Mesendoderm (in vitro differentiated cells): ENCODE measurements at regions not wholly inside any gene's neighbourhood (a gene's known extent, or its start where the extent isn't known, plus 50 kb on each side); places are given as distances from the start of the nearest gene placed in this dataset.
A peak's percentile ranks its signal among the peaks of the same experiment; 100 is the strongest.

Experiments used
- DNase-seq: peaks from one replicate; pipeline ENCODE4 v3.0.0; 2013
- H2AK5ac ChIP-seq: 2 replicates; pipeline ENCODE4 v1.6.1; 2013; ENCODE audit warnings: low read length, inconsistent platforms
- H2BK120ac ChIP-seq: 2 replicates; pipeline ENCODE4 v1.6.1; 2013; ENCODE audit warnings: low read depth, mild to moderate bottlenecking, low read length, moderate library complexity, mixed read lengths
- H2BK15ac ChIP-seq: replicated peaks from 2 replicates; pipeline ENCODE4 v1.6.1; 2013; ENCODE audit warnings: low read depth, mild to moderate bottlenecking, moderate library complexity
- H2BK5ac ChIP-seq: 2 replicates; pipeline ENCODE4 v1.6.1; 2013; ENCODE audit warnings: low read length, inconsistent platforms
- H3K18ac ChIP-seq: 2 replicates; pipeline ENCODE4 v1.6.1; 2013; ENCODE audit warnings: mild to moderate bottlenecking, low read length, mixed read lengths
- H3K23ac ChIP-seq: one replicate; pipeline ENCODE4 v1.6.1; 2013; ENCODE audit warnings: low read length
- H3K27ac ChIP-seq: 2 replicates; pipeline ENCODE4 v1.5.1; 2013; ENCODE audit warnings: low read depth, mild to moderate bottlenecking, inconsistent platforms, low read length, moderate library complexity
- H3K27me3 ChIP-seq: 2 replicates; pipeline ENCODE4 v1.6.1; 2013; ENCODE audit warnings: low read length, control low read depth, mild to moderate bottlenecking, inconsistent platforms; ENCODE audit not compliant: insufficient read depth, poor library complexity
- H3K36me3 ChIP-seq: 2 replicates; pipeline ENCODE4 v1.6.1; 2013; ENCODE audit warnings: low read length, inconsistent platforms; ENCODE audit not compliant: control insufficient read depth, insufficient read depth
- H3K4ac ChIP-seq: one replicate; pipeline ENCODE4 v1.6.1; 2013; ENCODE audit warnings: low read depth, mild to moderate bottlenecking, low read length, moderate library complexity
- H3K4me1 ChIP-seq: 2 replicates; pipeline ENCODE4 v1.6.1; 2013; ENCODE audit warnings: low read depth, low read length, inconsistent platforms; ENCODE audit not compliant: control insufficient read depth
- H3K4me2 ChIP-seq: 2 replicates; pipeline ENCODE4 v1.6.1; 2013; ENCODE audit warnings: low read length
- H3K4me3 ChIP-seq: 2 replicates; pipeline ENCODE4 v1.5.1; 2013; ENCODE audit warnings: mild to moderate bottlenecking, low read length
- H3K56ac ChIP-seq: one replicate; pipeline ENCODE4 v1.6.1; 2013; ENCODE audit warnings: low read length
- H3K79me1 ChIP-seq: 2 replicates; pipeline ENCODE4 v1.6.1; 2013; ENCODE audit warnings: low read length, inconsistent platforms
- H3K79me2 ChIP-seq: 2 replicates; pipeline ENCODE4 v1.6.1; 2013; ENCODE audit warnings: mild to moderate bottlenecking, low read length; ENCODE audit not compliant: control insufficient read depth, insufficient read depth
- H3K9ac ChIP-seq: 2 replicates; pipeline ENCODE4 v1.6.1; 2013; ENCODE audit warnings: low read length, inconsistent platforms
- H4K5ac ChIP-seq: one replicate; pipeline ENCODE4 v1.6.1; 2013; ENCODE audit warnings: low read length
- H4K8ac ChIP-seq: one replicate; pipeline ENCODE4 v1.6.1; 2013; ENCODE audit warnings: low read depth, mild to moderate bottlenecking, control low read depth, low read length, moderate library complexity
- WGBS: extraction: QIAGEN DNeasy Blood & Tissue Kit; methylation state at CpG from one replicate; pipeline ENCODE4 v1.1.7; 2013; ENCODE audit warnings: low lambda C conversion rate, missing lambda C conversion rate; ENCODE audit not compliant: insufficient coverage; ENCODE audit errors: extremely low coverage; 5-methylcytosine and 5-hydroxymethylcytosine counted together

GRCh38 chr14:100644383-100644782 lies 57.2 kb upstream of the BEGAIN start:
- WGBS: no CpG with 5 or more reads among the region's 6 CpGs
- DNase-seq: no peak
- Histone ChIP-seq H4K5ac (no peak overlapping the region), H4K8ac (no peak overlapping the region), H3K4me1 (peaks cover 2% of the 10 kb centered on the region), H3K4ac (no peak overlapping the region), H3K27ac (no peak overlapping the region), H3K79me1 (no peaks in the 10 kb centered on the region), H3K27me3 (no peaks in the 10 kb centered on the region), H3K18ac (no peak overlapping the region), H3K4me2 (no peak overlapping the region), H2AK5ac (no peak overlapping the region), H3K23ac (no peak overlapping the region), H2BK120ac (no peak overlapping the region), H2BK5ac (no peak overlapping the region), H3K56ac (no peak overlapping the region), H3K4me3 (no peak overlapping the region), H3K36me3 (no peaks in the 10 kb centered on the region), H3K79me2 (no peaks in the 10 kb centered on the region), H2BK15ac (no peak overlapping the region), H3K9ac (no peak overlapping the region)

GRCh38 chr14:100644784-100645183 lies 57.6 kb upstream of the BEGAIN start:
- Histone ChIP-seq H4K5ac (no peak overlapping the region), H2BK15ac (no peak overlapping the region), H3K23ac (no peak overlapping the region), H3K18ac (no peak overlapping the region), H3K36me3 (no peaks in the 10 kb centered on the region), H2AK5ac (no peak overlapping the region), H4K8ac (no peak overlapping the region), H3K27ac (no peak overlapping the region), H3K4me2 (no peak overlapping the region), H3K4ac (no peak overlapping the region), H3K79me2 (no peaks in the 10 kb centered on the region), H3K79me1 (no peaks in the 10 kb centered on the region), H2BK5ac (no peak overlapping the region), H3K4me3 (no peak overlapping the region), H3K27me3 (no peaks in the 10 kb centered on the region), H3K9ac (no peak overlapping the region), H3K4me1 (peaks cover 2% of the 10 kb centered on the region), H3K56ac (peak overlapping the region; percentile 4), H2BK120ac (no peak overlapping the region)
- WGBS: no CpG with 5 or more reads among the region's 8 CpGs
- no peak for DNase-seq

DNA sequence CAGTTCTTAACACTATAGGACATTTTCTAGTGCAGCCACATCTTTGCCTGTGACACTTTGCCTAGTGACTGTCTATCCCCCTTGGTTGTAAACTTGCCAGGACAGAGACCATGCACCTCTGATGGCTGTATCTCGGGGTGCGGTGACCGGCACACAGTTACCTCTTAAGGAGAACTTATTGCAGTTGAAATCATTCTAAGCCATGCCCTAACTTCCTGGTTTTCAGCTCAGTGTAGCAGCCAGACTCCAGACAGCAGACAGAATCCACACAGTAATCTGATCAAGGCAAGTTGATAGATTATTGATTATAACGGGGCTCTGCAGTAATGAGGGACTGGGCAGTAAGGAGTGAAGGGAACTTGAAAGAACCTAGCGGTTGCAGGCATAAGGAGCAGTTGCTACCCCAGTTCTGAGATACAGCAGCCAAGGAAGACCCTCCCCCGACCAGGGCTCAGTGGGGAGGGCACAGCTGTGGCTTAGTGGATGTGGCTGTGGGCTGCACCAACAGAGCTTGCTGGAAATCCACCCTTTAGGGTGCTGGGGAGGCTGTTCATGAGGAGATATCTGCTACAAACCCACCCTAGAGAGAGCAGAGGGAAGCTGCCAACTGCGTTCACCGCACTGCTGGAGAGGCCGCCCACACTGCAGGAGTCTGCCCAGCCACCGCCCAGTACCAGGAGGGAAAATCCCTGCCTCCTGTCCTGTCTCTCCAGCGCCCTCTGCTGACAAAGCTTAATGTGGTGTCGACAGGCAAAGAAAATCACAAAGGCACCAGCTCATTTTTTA lies 58.2 kb upstream of the BEGAIN start:
- peak overlapping the region; percentile 50 for H3K4me2 ChIP-seq
- H3K27me3 ChIP-seq: no peaks in the 10 kb centered on the region
- H2BK5ac ChIP-seq: no peak overlapping the region
- no peak overlapping the region for H3K23ac ChIP-seq
- H3K4me1 ChIP-seq: peaks cover 2% of the 10 kb centered on the region
- H3K56ac ChIP-seq: peak overlapping the region; percentile 74
- H2BK120ac ChIP-seq: no peak overlapping the region
- H4K8ac ChIP-seq: no peak overlapping the region
- H4K5ac ChIP-seq: no peak overlapping the region
- no peak overlapping the region for H3K18ac ChIP-seq
- DNase-seq: peak; percentile 90
- H3K27ac ChIP-seq: no peak overlapping the region
- no peaks in the 10 kb centered on the region for H3K79me2 ChIP-seq
- WGBS: no CpG with 5 or more reads among the region's 12 CpGs
- H3K4ac ChIP-seq: no peak overlapping the region
- peak overlapping the region; percentile 53 for H3K9ac ChIP-seq
- no peaks in the 10 kb centered on the region for H3K79me1 ChIP-seq
- H3K36me3 ChIP-seq: no peaks in the 10 kb centered on the region
- no peak overlapping the region for H2AK5ac ChIP-seq
- H2BK15ac ChIP-seq: no peak overlapping the region
- H3K4me3 ChIP-seq: no peak overlapping the region

GRCh38 chr14:100645982-100646314 lies 58.7 kb upstream of the BEGAIN start:
- no peak overlapping the region for H3K23ac ChIP-seq
- H2AK5ac ChIP-seq: no peak overlapping the region
- no peaks in the 10 kb centered on the region for H3K79me2 ChIP-seq
- peaks cover 2% of the 10 kb centered on the region for H3K4me1 ChIP-seq
- H3K27me3 ChIP-seq: no peaks in the 10 kb centered on the region
- H2BK120ac ChIP-seq: no peak overlapping the region
- H4K5ac ChIP-seq: no peak overlapping the region
- H3K36me3 ChIP-seq: no peaks in the 10 kb centered on the region
- no peak overlapping the region for H3K56ac ChIP-seq
- H3K4me3 ChIP-seq: no peak overlapping the region
- H2BK15ac ChIP-seq: no peak overlapping the region
- DNase-seq: no peak
- WGBS: no CpG with 5 or more reads among the region's 3 CpGs
- H3K18ac ChIP-seq: no peak overlapping the region
- no peaks in the 10 kb centered on the region for H3K79me1 ChIP-seq
- H4K8ac ChIP-seq: no peak overlapping the region
- no peak overlapping the region for H3K4me2 ChIP-seq
- H3K4ac ChIP-seq: no peak overlapping the region
- H2BK5ac ChIP-seq: no peak overlapping the region
- H3K9ac ChIP-seq: no peak overlapping the region
- no peak overlapping the region for H3K27ac ChIP-seq

DNA sequence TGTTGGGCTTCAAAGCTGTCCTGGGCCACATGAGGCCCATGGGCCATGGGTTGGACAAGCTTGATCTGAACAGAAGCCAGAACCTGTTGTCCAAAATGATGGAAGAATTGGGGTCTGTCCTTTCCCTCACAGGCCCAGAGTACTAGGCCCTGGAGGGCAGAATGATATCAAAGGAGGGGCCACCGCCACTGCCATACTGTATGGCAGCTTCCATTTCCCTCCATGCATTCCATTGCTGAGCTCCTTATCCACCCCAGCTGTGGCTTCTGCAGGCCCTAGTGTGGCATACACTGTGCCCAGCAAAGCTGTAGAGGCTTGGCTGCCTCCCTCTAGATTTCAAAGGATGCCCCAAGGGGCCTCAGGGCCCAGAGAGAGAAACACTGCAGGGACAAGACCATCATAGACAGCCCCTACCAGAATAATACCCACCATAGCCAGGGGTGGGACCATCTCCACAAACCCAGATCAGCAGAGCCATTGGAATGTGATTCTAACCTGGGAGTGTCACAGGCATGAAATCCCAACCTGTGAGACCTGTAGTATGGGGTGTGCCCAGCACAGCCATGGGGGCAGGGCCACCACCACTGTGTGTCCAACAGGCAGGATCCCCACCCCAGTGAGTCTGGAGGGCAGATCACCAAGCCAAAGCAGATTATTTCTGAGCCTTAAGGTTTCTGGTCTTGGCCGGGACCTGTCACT lies 61.4 kb upstream of the BEGAIN start:
- H3K56ac ChIP-seq: no peak overlapping the region
- no peaks in the 10 kb centered on the region for H3K36me3 ChIP-seq
- DNase-seq: no peak
- no peak overlapping the region for H4K5ac ChIP-seq
- H2BK15ac ChIP-seq: no peak overlapping the region
- H3K18ac ChIP-seq: no peak overlapping the region
- no peak overlapping the region for H3K27ac ChIP-seq
- no peak overlapping the region for H2BK5ac ChIP-seq
- no peak overlapping the region for H3K4me3 ChIP-seq
- H3K4ac ChIP-seq: no peak overlapping the region
- no CpG with 5 or more reads among the region's 2 CpGs for WGBS
- H4K8ac ChIP-seq: no peak overlapping the region
- H3K27me3 ChIP-seq: no peaks in the 10 kb centered on the region
- H2AK5ac ChIP-seq: no peak overlapping the region
- H3K4me2 ChIP-seq: no peak overlapping the region
- H3K23ac ChIP-seq: no peak overlapping the region
- H3K4me1 ChIP-seq: peaks cover 2% of the 10 kb centered on the region
- no peak overlapping the region for H2BK120ac ChIP-seq
- no peaks in the 10 kb centered on the region for H3K79me1 ChIP-seq
- no peaks in the 10 kb centered on the region for H3K79me2 ChIP-seq
- H3K9ac ChIP-seq: no peak overlapping the region
